ENCODE measurements at regions not wholly inside any gene's neighbourhood (a gene's known extent, or its start where the extent isn't known, plus 50 kb on each side); places are given as distances from the start of the nearest gene placed in this dataset.

GRCh38 chr12:76962099-76962498 is 83.3 kb upstream of the CSRP2 start:
- Histone ChIP-seq H2BK15ac (ENCODE audit: low read depth, low read length) (no peak overlapping the region), H2AK5ac (ENCODE audit: low read depth, low read length) (no peak overlapping the region), H3K27ac (ENCODE audit: insufficient read depth, low read length) (no peak overlapping the region), H3K18ac (ENCODE audit: low read depth, low read length) (no peak overlapping the region), H4K91ac (ENCODE audit: insufficient read depth, low read depth, low read length) (no peak overlapping the region), H3K9ac (ENCODE audit: low read depth, low read length) (no peak overlapping the region), H3K4me2 (ENCODE audit: low read depth, low read length) (no peak overlapping the region), H2BK120ac (ENCODE audit: low read depth, low read length) (no peak overlapping the region), H3K27me3 (ENCODE audit: control insufficient read depth, insufficient read depth, low read length) (peaks cover 6% of the 10 kb centered on the region), H4K5ac (ENCODE audit: low read depth, low read length) (no peak overlapping the region), H4K20me1 (ENCODE audit: insufficient read depth, low read length) (no peaks in the 10 kb centered on the region), H3K9me1 (ENCODE audit: insufficient read depth, low read length) (no peaks in the 10 kb centered on the region), H3K9me3 (ENCODE audit: control insufficient read depth, insufficient read depth, low read length) (no peaks in the 10 kb centered on the region), H3K14ac (replicated peaks; ENCODE audit: low read depth, low read length) (no peak overlapping the region), H3K4me1 (ENCODE audit: control insufficient read depth, insufficient read depth, low read length) (no peaks in the 10 kb centered on the region), H3K56ac (ENCODE audit: extremely low read depth, insufficient read depth, low read length) (no peak overlapping the region), H3K79me1 (ENCODE audit: low read depth in 1 of 2, low read length in 2 of 2) (no peaks in the 10 kb centered on the region), H2AFZ (replicated peaks; ENCODE audit: low read length, poor library complexity) (no peak overlapping the region), H2BK5ac (ENCODE audit: low read depth, low read length, poor library complexity, severe bottlenecking) (no peak overlapping the region), H3K23ac (ENCODE audit: low read depth, low read length) (no peak overlapping the region; the same call in 1 of the 2 replicates), H3K4ac (ENCODE audit: low read depth, low read length) (no peak overlapping the region), H2AK9ac (replicated peaks; ENCODE audit: low read depth, low read length, poor library complexity) (no peak overlapping the region), H4K8ac (ENCODE audit: low read depth in 2 of 2, low read length in 2 of 2) (no peak overlapping the region), H3K4me3 (ENCODE audit: insufficient read depth, low read depth, low read length) (no peak overlapping the region), H3K36me3 (ENCODE audit: control insufficient read depth, insufficient read depth, low read length) (no peaks in the 10 kb centered on the region), H2BK20ac (ENCODE audit: low read depth, low read length) (no peak overlapping the region)
- CTCF ChIA-PET = no interaction called here
- no peak for DNase-seq
- POLR2A ChIA-PET (ENCODE audit: unreplicated experiment) = no interaction called here
- TF ChIP-seq CTCF (conservative IDR thresholded peaks at IDR 0.05; ENCODE audit: low read depth, low read length) (no peak), USF2 (IDR thresholded peaks at IDR 0.05; ENCODE audit: low read depth, low read length) (no peak)
- intact Hi-C loops (cut with micrococcal nuclease) = no loop called here
- ATAC-seq (ENCODE audit: low read depth) = no peak
- in situ Hi-C loops (cut with MboI; ENCODE audit: low sequenced_read_pairs) = no loop called here
- WGBS, 2 experiments (ENCODE audit: extremely low coverage in 2 of 2, insufficient read length in 1 of 2) = no CpG with 5 or more reads among the region's 3 CpGs
- dilution Hi-C loops (cut with HindIII; ENCODE audit: low sequenced_read_pairs, unreplicated experiment) = no loop called here
- no TSS peak for BruUV-seq (replicated peaks)
